PC-3 (cell line): ENCODE measurements at regions not wholly inside any gene's neighbourhood (a gene's known extent, or its start where the extent isn't known, plus 50 kb on each side); places are given as distances from the start of the nearest gene placed in this dataset.

Experiments used
- ATAC-seq: fragments of 200-7000 bp; cut with Tn5 transposase; 2 replicates; pipeline ENCODE4 v1.9.1; 2020; ENCODE audit warnings: mild to moderate bottlenecking, moderate library complexity
- BruUV-seq: library from RNA; stranded (reverse); fragments of 400-500 nt; replicated peaks from 2 replicates; lab custom pipeline; 2021; lab: Mats Ljungman, UMichigan
- CTCF ChIA-PET: fragments of 300-600 bp; sonication (Branson Sonifier 250); formaldehyde crosslinking; loops from one replicate; lab custom pipeline; 2022; ENCODE audit warnings: antibody characterized with exemption; lab: Charles Lee
- POLR2A ChIA-PET: fragments of 300-600 bp; sonication (Branson Sonifier 250); formaldehyde crosslinking; loops from one replicate; lab custom pipeline; 2022; ENCODE audit warnings: antibody characterized with exemption; ENCODE audit not compliant: unreplicated experiment; lab: Charles Lee
- DNase-seq: peaks from one replicate; pipeline ENCODE4 v3.0.0-alpha.2; 2015
- H2AFZ ChIP-seq: fragments of 300-600 bp; sonication (generic); 2 replicates; pipeline ENCODE4 v1.6.0; 2016; ENCODE audit warnings: antibody characterized with exemption, low read length
- H3F3A ChIP-seq: fragments of 300-600 bp; sonication (generic); one replicate; pipeline ENCODE4 v1.6.0; 2017; ENCODE audit warnings: antibody characterized with exemption, low read length, control low read depth, mild to moderate bottlenecking; ENCODE audit not compliant: unreplicated experiment
- H3K27ac ChIP-seq: fragments of 300-600 bp; sonication (generic); 2 replicates; pipeline ENCODE4 v1.5.1; 2016; ENCODE audit warnings: mild to moderate bottlenecking, low read length
- H3K27me3 ChIP-seq: fragments of 300-600 bp; sonication (generic); 2 replicates; pipeline ENCODE4 v1.6.1; 2016; ENCODE audit warnings: low read length, mixed read lengths
- H3K36me3 ChIP-seq: fragments of 300-600 bp; sonication (generic); 2 replicates; pipeline ENCODE4 v1.6.1; 2016; ENCODE audit warnings: low read depth, mixed run types, low read length, mixed read lengths
- H3K4me1 ChIP-seq: fragments of 300-600 bp; sonication (generic); 2 replicates; pipeline ENCODE4 v1.5.1; 2016; ENCODE audit warnings: low read length; ENCODE audit not compliant: insufficient read depth
- H3K4me2 ChIP-seq: fragments of 300-600 bp; sonication (generic); 2 replicates; pipeline ENCODE4 v1.6.0; 2016; ENCODE audit warnings: low read length
- H3K4me3 ChIP-seq: fragments of 300-600 bp; sonication (generic); 2 replicates; pipeline ENCODE4 v1.5.1; 2016; ENCODE audit warnings: mild to moderate bottlenecking, low read length, mixed read lengths
- H3K79me2 ChIP-seq: fragments of 300-600 bp; sonication (generic); 2 replicates; pipeline ENCODE4 v1.6.1; 2017; ENCODE audit warnings: low read length, mixed read lengths
- H3K9ac ChIP-seq: fragments of 300-600 bp; sonication (generic); 2 replicates; pipeline ENCODE4 v1.6.0; 2016; ENCODE audit warnings: mild to moderate bottlenecking, low read length
- H3K9me2 ChIP-seq: fragments of 300-600 bp; sonication (generic); replicated peaks from 2 replicates; pipeline ENCODE4 v1.6.1; 2016; ENCODE audit warnings: mixed run types, low read length, mixed read lengths
- H3K9me3 ChIP-seq: fragments of 300-600 bp; sonication (generic); 2 replicates; pipeline ENCODE4 v1.6.1; 2016; ENCODE audit warnings: low read length, mixed read lengths
- H4K20me1 ChIP-seq: fragments of 300-600 bp; sonication (generic); 2 replicates; pipeline ENCODE4 v1.6.1; 2016; ENCODE audit warnings: low read length, mixed read lengths
- CTCF ChIP-seq: fragments of 300-600 bp; sonication (generic); conservative IDR thresholded peaks from 2 replicates; pipeline ENCODE4 v1.5.1; 2017; ENCODE audit warnings: antibody characterized with exemption, low read depth, mild to moderate bottlenecking, low read length
- EZH2 ChIP-seq: fragments of 300-600 bp; sonication (generic); IDR thresholded peaks from one replicate; pipeline ENCODE4 v1.6.1; 2017; ENCODE audit warnings: antibody characterized with exemption, mild to moderate bottlenecking, low read length; ENCODE audit not compliant: unreplicated experiment
- EZH2phosphoT487 ChIP-seq: fragments of 300-600 bp; sonication (generic); IDR thresholded peaks from 2 replicates; pipeline ENCODE4 v1.6.1; 2018; ENCODE audit warnings: mild to moderate bottlenecking, antibody characterized with exemption, low read length, borderline replicate concordance
- intact Hi-C: fragments of 100-400 bp; cut with micrococcal nuclease; formaldehyde crosslinking; loops from 2 replicates; pipeline ENCODE4 v1.9.0; 2023

- no TSS peak for BruUV-seq
- intact Hi-C loops, result no loop called here
- no peak overlapping the region for H2AFZ ChIP-seq
Measured at GRCh38 chr5:118605761-118606160, 382.6 kb downstream of the DTWD2 start.

GRCh38 chr5:118604106-118604505 is 384.2 kb downstream of the DTWD2 start:
- Histone ChIP-seq H3K27me3 (no peaks in the 10 kb centered on the region), H3K9me2 (no peaks in the 10 kb centered on the region), H3K4me2 (no peak overlapping the region), H3K79me2 (no peaks in the 10 kb centered on the region), H3K4me3 (no peak overlapping the region), H3K9ac (no peak overlapping the region), H3K9me3 (no peaks in the 10 kb centered on the region), H4K20me1 (no peaks in the 10 kb centered on the region), H3K27ac (no peak overlapping the region), H3K4me1 (no peaks in the 10 kb centered on the region), H2AFZ (no peak overlapping the region), H3K36me3 (no peaks in the 10 kb centered on the region), H3F3A (no peaks in the 10 kb centered on the region)
- POLR2A ChIA-PET, result no interaction called here
- no peak for DNase-seq
- TF ChIP-seq EZH2phosphoT487 (no peak), EZH2 (no peak), CTCF (no peak)
- no TSS peak for BruUV-seq
- CTCF ChIA-PET, result no interaction called here
- no peak for ATAC-seq
- intact Hi-C loops, result no loop called here

More at GRCh38 chr5:118605761-118606160, 382.6 kb downstream of the DTWD2 start:
- no peak overlapping the region for H3K4me2 ChIP-seq
- H3K9me3 ChIP-seq, result no peaks in the 10 kb centered on the region
- no peak overlapping the region for H3K4me3 ChIP-seq
- no peaks in the 10 kb centered on the region for H4K20me1 ChIP-seq
- ChIA-PET POLR2A (no interaction called here), CTCF (no interaction called here)
- H3K9ac ChIP-seq, result no peak overlapping the region
- no peak for DNase-seq
- no peaks in the 10 kb centered on the region for H3F3A ChIP-seq
- TF ChIP-seq CTCF, result no peak
- no peak for TF ChIP-seq EZH2
- no peak for TF ChIP-seq EZH2phosphoT487
- no peak overlapping the region for H3K27ac ChIP-seq
- H3K79me2 ChIP-seq, result no peaks in the 10 kb centered on the region
- no peak for ATAC-seq
- H3K9me2 ChIP-seq, result no peaks in the 10 kb centered on the region
- H3K36me3 ChIP-seq, result no peaks in the 10 kb centered on the region
- H3K4me1 ChIP-seq, result no peaks in the 10 kb centered on the region
- no peaks in the 10 kb centered on the region for H3K27me3 ChIP-seq

GRCh38 chr5:118603278-118603677 is 385.1 kb downstream of the DTWD2 start:
- Histone ChIP-seq H3K9me3 (no peaks in the 10 kb centered on the region), H3K4me3 (no peak overlapping the region), H3K9me2 (no peaks in the 10 kb centered on the region), H3K36me3 (no peaks in the 10 kb centered on the region), H3K4me1 (no peaks in the 10 kb centered on the region), H3K27ac (no peak overlapping the region), H3K4me2 (no peak overlapping the region), H3K79me2 (no peaks in the 10 kb centered on the region), H2AFZ (no peak overlapping the region), H3K9ac (no peak overlapping the region), H4K20me1 (no peaks in the 10 kb centered on the region), H3F3A (no peaks in the 10 kb centered on the region), H3K27me3 (no peaks in the 10 kb centered on the region)
- ChIA-PET CTCF (no interaction called here), POLR2A (no interaction called here)
- intact Hi-C loops, result no loop called here
- ATAC-seq (no peak), DNase-seq (no peak)
- TF ChIP-seq EZH2 (no peak), EZH2phosphoT487 (no peak), CTCF (no peak)
- no TSS peak for BruUV-seq
